ENCODE measurements at regions not wholly inside any gene's neighbourhood (a gene's known extent, or its start where the extent isn't known, plus 50 kb on each side); places are given as distances from the start of the nearest gene placed in this dataset.

DNA sequence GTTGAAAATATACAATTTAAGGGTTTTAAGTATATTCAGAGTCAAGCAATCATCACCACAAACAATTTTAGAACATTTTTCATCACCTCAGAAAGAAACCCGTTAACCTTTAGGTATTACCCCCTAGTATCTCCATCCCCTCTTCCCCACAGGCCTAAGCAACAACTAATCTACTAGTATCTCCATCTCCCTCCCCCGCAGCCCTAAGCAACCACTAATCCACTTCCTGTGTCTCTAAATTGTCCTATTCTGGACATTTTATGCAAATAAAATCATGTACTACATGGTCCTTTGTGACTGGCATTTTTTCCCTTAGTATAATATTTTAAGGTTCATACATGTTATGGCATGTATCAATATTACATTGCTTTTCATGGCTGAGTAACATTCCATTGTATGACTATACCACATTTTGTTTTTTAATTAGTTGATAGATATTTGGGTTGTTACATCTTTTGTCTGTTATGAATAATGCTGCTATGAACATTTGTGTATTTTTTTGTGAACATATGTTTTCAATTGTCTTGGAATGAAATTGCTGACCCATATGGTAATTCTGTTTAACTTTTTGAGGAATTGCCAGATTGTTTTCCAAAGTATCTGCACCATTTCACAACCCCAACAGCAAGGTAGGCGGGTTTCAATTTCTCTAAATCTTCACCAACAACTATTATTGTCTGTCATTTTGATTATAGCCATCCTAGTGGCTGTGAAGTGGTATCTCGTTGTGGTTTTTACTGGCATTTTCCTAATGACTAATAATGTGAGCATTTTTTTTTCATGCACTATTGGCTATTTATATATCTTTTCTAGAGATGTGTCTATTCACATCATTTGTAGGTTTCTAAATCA, 215.6 kb upstream of the CD96 start:
- TF ChIP-seq ZFP3 (CRISPR knock-in tag; IDR thresholded peaks at IDR 0.05) (no peak), ZNF8 (CRISPR knock-in tag; IDR thresholded peaks at IDR 0.05) (peak; percentile 87), TCF4 (CRISPR knock-in tag; IDR thresholded peaks at IDR 0.05; ENCODE audit: borderline replicate concordance) (peak; percentile 49; the same call in 1 of the 2 replicates), ZNF70 (CRISPR knock-in tag; IDR thresholded peaks at IDR 0.05) (no peak), ZC3H10 (CRISPR knock-in tag; IDR thresholded peaks at IDR 0.05) (0 out of 2 replicates have a peak, but pooled peaks have one; percentile 45), ISL1 (CRISPR knock-in tag; IDR thresholded peaks at IDR 0.05) (peak; percentile 47; the same call in 1 of the 2 replicates)
- TF ChIP-seq, protein P1, sequence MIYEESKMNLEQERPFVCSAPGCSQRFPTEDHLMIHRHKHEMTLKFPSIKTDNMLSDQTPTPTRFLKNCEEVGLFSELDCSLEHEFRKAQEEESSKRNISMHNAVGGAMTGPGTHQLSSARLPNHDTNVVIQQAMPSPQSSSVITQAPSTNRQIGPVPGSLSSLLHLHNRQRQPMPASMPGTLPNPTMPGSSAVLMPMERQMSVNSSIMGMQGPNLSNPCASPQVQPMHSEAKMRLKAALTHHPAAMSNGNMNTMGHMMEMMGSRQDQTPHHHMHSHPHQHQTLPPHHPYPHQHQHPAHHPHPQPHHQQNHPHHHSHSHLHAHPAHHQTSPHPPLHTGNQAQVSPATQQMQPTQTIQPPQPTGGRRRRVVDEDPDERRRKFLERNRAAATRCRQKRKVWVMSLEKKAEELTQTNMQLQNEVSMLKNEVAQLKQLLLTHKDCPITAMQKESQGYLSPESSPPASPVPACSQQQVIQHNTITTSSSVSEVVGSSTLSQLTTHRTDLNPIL (CRISPR knock-in tag; IDR thresholded peaks at IDR 0.05; ENCODE audit: low read depth), result no peak
- peak; percentile 88 for ATAC-seq

DNA sequence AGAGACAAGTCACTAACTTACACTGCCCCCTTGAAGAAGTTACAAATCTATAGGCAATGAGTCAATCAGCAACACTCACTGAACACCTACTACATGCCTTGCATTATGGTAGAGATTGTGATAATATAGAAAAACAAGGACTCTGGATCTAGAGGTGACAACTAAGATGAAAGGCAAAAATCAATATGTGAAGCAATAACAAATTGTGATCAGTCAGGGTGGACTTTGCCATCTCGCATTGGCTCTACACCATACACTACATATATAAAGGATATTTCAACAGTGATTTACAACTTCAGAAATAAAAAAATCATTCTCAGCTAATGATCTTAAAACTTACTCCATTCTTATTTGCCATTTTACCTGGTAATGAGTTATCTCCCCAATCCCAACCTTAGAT, 210.7 kb upstream of the CD96 start:
- ATAC-seq, result no peak
- TF ChIP-seq PPARA (CRISPR knock-in tag; IDR thresholded peaks at IDR 0.05; ENCODE audit: borderline replicate concordance) (no peak), ZNF70 (CRISPR knock-in tag; IDR thresholded peaks at IDR 0.05) (no peak)

DNA sequence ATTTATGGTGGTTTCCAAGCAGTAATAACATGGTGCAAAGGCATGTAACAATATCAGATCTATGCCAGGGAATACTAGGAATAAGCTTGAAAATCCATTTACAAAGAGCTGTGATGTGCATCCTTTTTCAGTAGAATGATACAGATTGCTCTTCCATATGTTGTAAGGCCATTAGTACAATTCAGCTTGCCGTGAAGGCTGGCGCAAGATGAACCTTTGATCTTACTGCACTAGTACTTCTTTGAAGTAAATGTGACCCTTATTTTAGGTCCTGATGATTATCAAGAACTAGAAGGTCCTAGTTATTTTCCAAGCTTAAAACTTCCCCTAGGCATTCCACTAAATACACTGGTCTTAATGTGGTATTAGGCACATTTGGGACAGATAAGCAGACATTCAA, 210.1 kb upstream of the CD96 start:
- TF ChIP-seq ARNTL (CRISPR knock-in tag; IDR thresholded peaks at IDR 0.05; ENCODE audit: borderline replicate concordance, low read depth), result no peak
- TF ChIP-seq ZNF70 (CRISPR knock-in tag; IDR thresholded peaks at IDR 0.05), result no peak
- TF ChIP-seq RARB (CRISPR knock-in tag; IDR thresholded peaks at IDR 0.05), result no peak
- TF ChIP-seq BACH2 (CRISPR knock-in tag; IDR thresholded peaks at IDR 0.05; ENCODE audit: borderline replicate concordance), result no peak
- TF ChIP-seq, protein P2, sequence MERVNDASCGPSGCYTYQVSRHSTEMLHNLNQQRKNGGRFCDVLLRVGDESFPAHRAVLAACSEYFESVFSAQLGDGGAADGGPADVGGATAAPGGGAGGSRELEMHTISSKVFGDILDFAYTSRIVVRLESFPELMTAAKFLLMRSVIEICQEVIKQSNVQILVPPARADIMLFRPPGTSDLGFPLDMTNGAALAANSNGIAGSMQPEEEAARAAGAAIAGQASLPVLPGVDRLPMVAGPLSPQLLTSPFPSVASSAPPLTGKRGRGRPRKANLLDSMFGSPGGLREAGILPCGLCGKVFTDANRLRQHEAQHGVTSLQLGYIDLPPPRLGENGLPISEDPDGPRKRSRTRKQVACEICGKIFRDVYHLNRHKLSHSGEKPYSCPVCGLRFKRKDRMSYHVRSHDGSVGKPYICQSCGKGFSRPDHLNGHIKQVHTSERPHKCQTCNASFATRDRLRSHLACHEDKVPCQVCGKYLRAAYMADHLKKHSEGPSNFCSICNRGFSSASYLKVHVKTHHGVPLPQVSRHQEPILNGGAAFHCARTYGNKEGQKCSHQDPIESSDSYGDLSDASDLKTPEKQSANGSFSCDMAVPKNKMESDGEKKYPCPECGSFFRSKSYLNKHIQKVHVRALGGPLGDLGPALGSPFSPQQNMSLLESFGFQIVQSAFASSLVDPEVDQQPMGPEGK (CRISPR knock-in tag; IDR thresholded peaks at IDR 0.05; ENCODE audit: borderline replicate concordance), result no peak

DNA sequence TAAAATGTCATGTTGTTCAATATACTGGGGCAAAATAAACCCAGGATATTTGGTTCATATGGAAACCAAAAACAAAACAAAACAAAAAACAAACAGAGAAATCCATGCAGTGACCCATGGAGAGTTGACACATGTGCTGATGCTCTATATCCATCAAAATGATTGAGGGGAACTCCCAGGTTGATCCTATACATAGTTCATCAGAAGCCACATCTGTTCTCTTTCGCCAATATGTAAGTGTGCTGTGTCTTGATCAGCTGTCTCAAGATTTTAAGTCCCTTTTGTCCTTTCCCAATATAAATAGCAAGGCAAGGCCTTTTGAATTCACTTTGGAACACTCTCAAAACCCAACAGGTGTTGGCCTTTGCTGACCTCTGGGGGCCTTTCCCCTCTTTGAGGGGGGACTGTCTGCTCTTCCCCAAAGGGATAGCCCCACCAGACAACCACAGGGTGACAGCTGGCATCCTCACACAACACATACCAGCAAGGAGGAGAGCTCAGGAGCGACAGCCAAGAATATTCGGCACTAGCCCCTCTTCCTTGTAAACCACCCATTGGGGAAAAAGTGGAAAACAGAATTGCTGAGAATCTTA, 209.4 kb upstream of the CD96 start:
- TF ChIP-seq TCF4 (CRISPR knock-in tag; IDR thresholded peaks at IDR 0.05; ENCODE audit: borderline replicate concordance) (no peak), TOX (CRISPR knock-in tag; IDR thresholded peaks at IDR 0.05; ENCODE audit: borderline replicate concordance) (no peak)
- ATAC-seq, result no peak

More for the DNA sequence above, 210.1 kb upstream of the CD96 start:
- ATAC-seq, result no peak

DNA sequence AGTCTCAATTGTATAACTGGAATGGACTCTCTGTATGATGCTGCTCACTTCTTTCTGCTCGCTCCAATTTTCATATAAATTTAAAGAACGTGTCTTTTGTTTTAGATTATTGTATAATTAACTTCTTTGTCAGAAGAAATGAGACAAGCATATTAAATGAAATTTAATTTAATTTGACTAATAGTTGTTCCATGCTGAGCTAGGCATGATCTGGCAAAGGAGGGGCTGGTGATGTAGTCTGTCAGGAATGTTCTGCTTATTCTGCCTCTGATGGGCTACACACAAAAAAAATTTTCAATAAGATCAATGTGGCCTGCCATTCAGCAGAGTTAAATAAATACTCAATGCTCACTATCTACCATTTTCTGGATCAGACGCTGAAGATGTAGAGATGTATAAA, 208.4 kb upstream of the CD96 start:
- ATAC-seq, result peak; percentile 38; the same call in 2 of the 3 replicates
- TF ChIP-seq ISL1 (CRISPR knock-in tag; IDR thresholded peaks at IDR 0.05), result peak; percentile 82
- no peak for TF ChIP-seq ARNTL (CRISPR knock-in tag; IDR thresholded peaks at IDR 0.05; ENCODE audit: borderline replicate concordance, low read depth)

DNA sequence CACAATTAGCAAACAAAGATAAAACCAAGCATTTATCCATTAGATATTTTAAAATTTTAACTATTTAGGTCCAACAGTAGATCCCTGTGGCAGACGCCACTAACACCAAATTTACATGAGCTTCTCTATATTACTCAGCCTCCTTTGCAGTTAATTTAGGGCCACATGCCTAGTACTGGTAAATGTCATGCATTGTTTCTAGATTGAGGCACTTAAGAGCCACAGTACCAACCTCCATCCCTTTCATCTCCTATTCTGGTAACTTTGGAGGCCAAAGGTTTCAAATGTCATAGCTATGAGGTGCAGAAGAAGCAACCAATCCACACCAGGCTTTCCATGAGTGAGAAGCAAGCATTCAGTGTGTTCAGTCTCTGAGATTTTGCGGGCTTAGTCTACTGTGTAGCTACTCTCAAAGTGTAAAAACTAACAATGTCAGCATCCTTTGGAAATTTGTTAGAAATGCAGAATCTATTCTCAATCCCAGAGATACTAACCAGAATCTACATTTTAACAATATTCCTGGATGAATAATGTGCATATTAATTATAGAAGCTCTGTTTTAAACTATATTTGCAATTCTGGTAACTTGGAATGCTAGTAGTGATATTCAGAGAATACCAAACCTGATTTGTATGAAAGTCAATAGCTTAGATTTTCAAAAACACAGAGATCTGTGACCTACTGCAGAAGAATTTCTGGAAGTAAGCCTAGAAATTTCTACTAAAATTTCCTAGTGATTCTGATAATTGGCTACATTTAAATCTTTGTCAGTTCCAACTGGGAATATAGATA, 206.3 kb upstream of the CD96 start:
- ATAC-seq, result peak; percentile 35; the same call in 2 of the 3 replicates
- TF ChIP-seq, protein P3, sequence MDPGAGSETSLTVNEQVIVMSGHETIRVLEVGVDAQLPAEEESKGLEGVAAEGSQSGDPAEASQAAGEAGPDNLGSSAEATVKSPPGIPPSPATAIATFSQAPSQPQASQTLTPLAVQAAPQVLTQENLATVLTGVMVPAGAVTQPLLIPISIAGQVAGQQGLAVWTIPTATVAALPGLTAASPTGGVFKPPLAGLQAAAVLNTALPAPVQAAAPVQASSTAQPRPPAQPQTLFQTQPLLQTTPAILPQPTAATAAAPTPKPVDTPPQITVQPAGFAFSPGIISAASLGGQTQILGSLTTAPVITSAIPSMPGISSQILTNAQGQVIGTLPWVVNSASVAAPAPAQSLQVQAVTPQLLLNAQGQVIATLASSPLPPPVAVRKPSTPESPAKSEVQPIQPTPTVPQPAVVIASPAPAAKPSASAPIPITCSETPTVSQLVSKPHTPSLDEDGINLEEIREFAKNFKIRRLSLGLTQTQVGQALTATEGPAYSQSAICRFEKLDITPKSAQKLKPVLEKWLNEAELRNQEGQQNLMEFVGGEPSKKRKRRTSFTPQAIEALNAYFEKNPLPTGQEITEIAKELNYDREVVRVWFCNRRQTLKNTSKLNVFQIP (CRISPR knock-in tag; IDR thresholded peaks at IDR 0.05; ENCODE audit: borderline replicate concordance, low read depth), result no peak
- TF ChIP-seq, protein P2 (CRISPR knock-in tag; IDR thresholded peaks at IDR 0.05; ENCODE audit: borderline replicate concordance), result no peak
- no peak for TF ChIP-seq RARB (CRISPR knock-in tag; IDR thresholded peaks at IDR 0.05)
- TF ChIP-seq, protein P1 (CRISPR knock-in tag; IDR thresholded peaks at IDR 0.05; ENCODE audit: low read depth), result no peak
- no peak for TF ChIP-seq PPARA (CRISPR knock-in tag; IDR thresholded peaks at IDR 0.05; ENCODE audit: borderline replicate concordance)
- TF ChIP-seq ZFP30 (CRISPR knock-in tag; IDR thresholded peaks at IDR 0.05), result no peak
- TF ChIP-seq ZNF565 (CRISPR knock-in tag; conservative IDR thresholded peaks at IDR 0.05; ENCODE audit: low read depth), result no peak
- TF ChIP-seq ZNF70 (CRISPR knock-in tag; IDR thresholded peaks at IDR 0.05), result no peak
- TF ChIP-seq, protein P4, sequence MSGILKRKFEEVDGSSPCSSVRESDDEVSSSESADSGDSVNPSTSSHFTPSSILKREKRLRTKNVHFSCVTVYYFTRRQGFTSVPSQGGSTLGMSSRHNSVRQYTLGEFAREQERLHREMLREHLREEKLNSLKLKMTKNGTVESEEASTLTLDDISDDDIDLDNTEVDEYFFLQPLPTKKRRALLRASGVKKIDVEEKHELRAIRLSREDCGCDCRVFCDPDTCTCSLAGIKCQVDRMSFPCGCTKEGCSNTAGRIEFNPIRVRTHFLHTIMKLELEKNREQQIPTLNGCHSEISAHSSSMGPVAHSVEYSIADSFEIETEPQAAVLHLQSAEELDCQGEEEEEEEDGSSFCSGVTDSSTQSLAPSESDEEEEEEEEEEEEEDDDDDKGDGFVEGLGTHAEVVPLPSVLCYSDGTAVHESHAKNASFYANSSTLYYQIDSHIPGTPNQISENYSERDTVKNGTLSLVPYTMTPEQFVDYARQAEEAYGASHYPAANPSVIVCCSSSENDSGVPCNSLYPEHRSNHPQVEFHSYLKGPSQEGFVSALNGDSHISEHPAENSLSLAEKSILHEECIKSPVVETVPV (CRISPR knock-in tag; IDR thresholded peaks at IDR 0.05), result no peak
- TF ChIP-seq SNAI2 (CRISPR knock-in tag; IDR thresholded peaks at IDR 0.05), result no peak
- no peak for TF ChIP-seq BACH2 (CRISPR knock-in tag; IDR thresholded peaks at IDR 0.05; ENCODE audit: borderline replicate concordance)
- TF ChIP-seq GLIS3 (CRISPR knock-in tag; IDR thresholded peaks at IDR 0.05), result no peak
